ENCODE measurements at regions not wholly inside any gene's neighbourhood (a gene's known extent, or its start where the extent isn't known, plus 50 kb on each side); places are given as distances from the start of the nearest gene placed in this dataset.

DNA sequence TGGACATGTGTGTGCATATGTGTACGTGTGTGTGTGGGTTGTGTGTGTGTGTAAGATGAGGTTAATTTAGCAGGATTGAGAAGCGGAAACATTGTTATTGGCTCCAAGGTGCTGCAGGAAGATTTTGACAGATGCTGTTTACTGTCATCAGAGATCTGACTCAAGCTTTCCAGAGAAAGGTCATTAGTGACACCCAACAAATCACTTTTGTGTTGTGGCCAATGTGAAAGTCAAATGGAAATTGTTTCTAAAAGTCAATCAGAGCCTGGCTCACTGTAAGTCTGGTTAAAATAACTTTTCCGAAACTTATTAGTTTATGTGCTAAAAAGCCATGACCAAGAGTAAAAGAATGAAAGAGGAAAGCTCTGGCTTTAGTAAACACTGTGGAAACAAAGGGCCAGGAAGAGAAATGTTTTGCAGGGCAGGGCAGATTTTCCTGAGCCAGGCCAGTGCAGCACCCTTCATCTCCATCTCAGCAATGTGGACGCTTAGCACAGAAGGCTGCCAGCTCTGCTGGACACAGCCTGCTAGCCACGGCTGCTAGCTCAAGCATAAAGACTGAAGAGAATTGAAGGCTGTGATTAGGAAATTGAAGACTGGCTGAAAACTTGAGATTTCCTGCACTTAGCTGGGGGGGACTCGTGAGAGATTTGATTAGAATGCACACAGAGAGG lies 235.8 kb downstream of the NEDD1 start:
- no peak for TF ChIP-seq REST (IDR thresholded peaks at IDR 0.05; ENCODE audit: low read depth)
- TF ChIP-seq, protein P1, sequence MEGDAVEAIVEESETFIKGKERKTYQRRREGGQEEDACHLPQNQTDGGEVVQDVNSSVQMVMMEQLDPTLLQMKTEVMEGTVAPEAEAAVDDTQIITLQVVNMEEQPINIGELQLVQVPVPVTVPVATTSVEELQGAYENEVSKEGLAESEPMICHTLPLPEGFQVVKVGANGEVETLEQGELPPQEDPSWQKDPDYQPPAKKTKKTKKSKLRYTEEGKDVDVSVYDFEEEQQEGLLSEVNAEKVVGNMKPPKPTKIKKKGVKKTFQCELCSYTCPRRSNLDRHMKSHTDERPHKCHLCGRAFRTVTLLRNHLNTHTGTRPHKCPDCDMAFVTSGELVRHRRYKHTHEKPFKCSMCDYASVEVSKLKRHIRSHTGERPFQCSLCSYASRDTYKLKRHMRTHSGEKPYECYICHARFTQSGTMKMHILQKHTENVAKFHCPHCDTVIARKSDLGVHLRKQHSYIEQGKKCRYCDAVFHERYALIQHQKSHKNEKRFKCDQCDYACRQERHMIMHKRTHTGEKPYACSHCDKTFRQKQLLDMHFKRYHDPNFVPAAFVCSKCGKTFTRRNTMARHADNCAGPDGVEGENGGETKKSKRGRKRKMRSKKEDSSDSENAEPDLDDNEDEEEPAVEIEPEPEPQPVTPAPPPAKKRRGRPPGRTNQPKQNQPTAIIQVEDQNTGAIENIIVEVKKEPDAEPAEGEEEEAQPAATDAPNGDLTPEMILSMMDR (IDR thresholded peaks at IDR 0.05 in 2 of 3, conservative IDR thresholded peaks at IDR 0.05 in 1 of 3; ENCODE audit: borderline replicate concordance in 1 of 3, insufficient read depth in 1 of 3, low read depth in 2 of 3, low read length in 2 of 3): no peak
- no peak for TF ChIP-seq MAX (IDR thresholded peaks at IDR 0.05)
- no peak for TF ChIP-seq EZH2 (IDR thresholded peaks at IDR 0.05)
- no peak for TF ChIP-seq TCF7L2 (IDR thresholded peaks at IDR 0.05; ENCODE audit: borderline replicate concordance, extremely low read depth, insufficient read depth, insufficient read length)
- TF ChIP-seq JUND (IDR thresholded peaks at IDR 0.05): no peak

Measured in HCT116 (cell line).